RWPE1 (cell line): ENCODE measurements at regions not wholly inside any gene's neighbourhood (a gene's known extent, or its start where the extent isn't known, plus 50 kb on each side); places are given as distances from the start of the nearest gene placed in this dataset.
A peak's percentile ranks its signal among the peaks of the same experiment; 100 is the strongest.

Experiments
- CTCF ChIA-PET: fragments of 350-600 bp; sonication (Branson Sonifier 250); formaldehyde crosslinking; extraction: SDS; loops from one replicate; lab custom pipeline; 2021; lab: Yijun Ruan, JAX
- POLR2A ChIA-PET: fragments of 400-600 bp; formaldehyde crosslinking; extraction: SDS; loops from one replicate; lab custom pipeline; 2020; ENCODE audit warnings: antibody characterized with exemption; ENCODE audit not compliant: low non-redundant PET; lab: Yijun Ruan, JAX
- DNase-seq: peaks from one replicate; pipeline ENCODE4 v3.0.0; 2012; ENCODE audit warnings: low spot score
- H3K27ac ChIP-seq: fragments of 450-650 bp; 2 replicates; pipeline ENCODE4 v1.5.1; 2017
- TF ChIP-seq, protein P1 (sequence below): fragments of 450-650 bp; conservative IDR thresholded peaks from 2 replicates; pipeline ENCODE4 v1.5.1; 2017; ENCODE audit warnings: low read depth, mild to moderate bottlenecking

DNA sequence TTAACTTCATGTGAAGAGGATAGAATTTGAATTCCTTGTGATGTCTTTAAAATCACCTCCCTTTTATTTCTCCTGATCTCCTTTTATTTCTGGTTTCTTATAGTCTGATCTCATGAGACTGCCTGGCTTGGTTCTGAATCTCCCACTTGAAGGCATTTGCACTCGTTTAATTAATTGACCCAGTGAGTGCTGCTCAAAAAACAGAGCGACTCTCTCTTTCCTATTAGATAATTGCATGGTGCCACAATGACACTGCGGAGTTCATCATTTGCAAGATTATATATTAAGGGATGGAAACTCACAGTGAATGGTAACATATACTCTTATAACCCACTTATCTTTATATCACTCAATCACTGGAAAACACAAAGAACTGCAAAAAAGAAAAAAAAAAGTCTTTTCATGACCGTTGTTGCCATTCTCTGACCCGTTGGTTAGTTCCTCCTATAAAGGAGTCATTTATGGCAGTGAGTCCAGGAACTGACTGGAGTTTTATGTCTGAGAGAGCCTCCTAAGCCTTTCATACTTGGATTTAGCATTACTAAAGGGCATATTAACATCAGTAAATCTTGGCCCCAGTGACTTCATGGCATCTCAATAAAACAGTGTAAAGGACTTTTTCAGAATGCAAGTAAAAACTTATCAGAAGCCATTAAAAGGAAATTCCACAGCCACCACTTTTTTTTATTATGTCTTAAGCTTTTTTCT is 103.3 kb upstream of the EPHA4 start:
- DNase-seq, result no peak
- ChIA-PET CTCF (no interaction called here), POLR2A (no interaction called here)
- no peak overlapping the region for H3K27ac ChIP-seq
- TF ChIP-seq, protein P1, sequence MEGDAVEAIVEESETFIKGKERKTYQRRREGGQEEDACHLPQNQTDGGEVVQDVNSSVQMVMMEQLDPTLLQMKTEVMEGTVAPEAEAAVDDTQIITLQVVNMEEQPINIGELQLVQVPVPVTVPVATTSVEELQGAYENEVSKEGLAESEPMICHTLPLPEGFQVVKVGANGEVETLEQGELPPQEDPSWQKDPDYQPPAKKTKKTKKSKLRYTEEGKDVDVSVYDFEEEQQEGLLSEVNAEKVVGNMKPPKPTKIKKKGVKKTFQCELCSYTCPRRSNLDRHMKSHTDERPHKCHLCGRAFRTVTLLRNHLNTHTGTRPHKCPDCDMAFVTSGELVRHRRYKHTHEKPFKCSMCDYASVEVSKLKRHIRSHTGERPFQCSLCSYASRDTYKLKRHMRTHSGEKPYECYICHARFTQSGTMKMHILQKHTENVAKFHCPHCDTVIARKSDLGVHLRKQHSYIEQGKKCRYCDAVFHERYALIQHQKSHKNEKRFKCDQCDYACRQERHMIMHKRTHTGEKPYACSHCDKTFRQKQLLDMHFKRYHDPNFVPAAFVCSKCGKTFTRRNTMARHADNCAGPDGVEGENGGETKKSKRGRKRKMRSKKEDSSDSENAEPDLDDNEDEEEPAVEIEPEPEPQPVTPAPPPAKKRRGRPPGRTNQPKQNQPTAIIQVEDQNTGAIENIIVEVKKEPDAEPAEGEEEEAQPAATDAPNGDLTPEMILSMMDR, result no peak

DNA sequence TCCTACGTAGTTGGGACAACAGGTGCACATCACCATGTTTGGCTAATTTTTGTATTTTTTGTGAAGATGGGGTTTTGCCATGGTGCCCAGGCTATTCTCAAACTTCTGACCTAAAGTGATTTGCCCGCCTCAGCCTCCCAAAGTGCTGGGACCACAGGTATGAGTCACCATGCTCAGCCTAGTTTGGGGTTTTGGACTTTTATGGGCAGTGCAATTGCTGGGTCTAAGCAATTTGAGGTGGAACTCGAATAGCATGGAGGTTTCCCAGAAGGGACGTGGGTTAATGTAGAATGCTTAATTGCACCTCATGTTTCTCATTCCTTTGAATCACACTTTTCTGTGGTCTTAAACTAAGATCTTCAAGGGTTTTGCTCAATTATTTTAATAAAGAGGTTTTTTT is 102.3 kb upstream of the EPHA4 start:
- no peak for DNase-seq
- ChIA-PET CTCF (no interaction called here), POLR2A (no interaction called here)
- TF ChIP-seq, protein P1, result no peak
- no peak overlapping the region for H3K27ac ChIP-seq

DNA sequence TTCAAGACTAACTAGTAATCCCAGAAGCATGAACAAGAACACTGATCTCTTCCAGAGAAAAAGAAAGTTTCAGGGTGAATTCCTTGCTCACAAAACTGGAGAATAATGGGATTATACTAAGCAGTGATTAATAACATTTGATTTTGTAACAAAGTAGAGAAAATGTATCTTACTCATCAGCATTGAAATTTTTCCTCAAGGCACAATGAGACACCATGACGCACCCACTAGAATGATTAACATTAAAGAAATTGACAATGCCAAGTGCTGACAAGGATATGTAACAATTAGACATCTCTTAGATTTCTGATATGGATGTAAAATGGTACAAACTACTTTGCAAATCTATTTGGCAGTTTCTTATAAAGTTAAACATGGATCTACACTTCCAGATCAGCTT is 101.1 kb upstream of the EPHA4 start:
- H3K27ac ChIP-seq, result no peak overlapping the region
- POLR2A ChIA-PET, result no interaction called here
- TF ChIP-seq, protein P1, result no peak
- DNase-seq, result no peak
- CTCF ChIA-PET, result no interaction called here

DNA sequence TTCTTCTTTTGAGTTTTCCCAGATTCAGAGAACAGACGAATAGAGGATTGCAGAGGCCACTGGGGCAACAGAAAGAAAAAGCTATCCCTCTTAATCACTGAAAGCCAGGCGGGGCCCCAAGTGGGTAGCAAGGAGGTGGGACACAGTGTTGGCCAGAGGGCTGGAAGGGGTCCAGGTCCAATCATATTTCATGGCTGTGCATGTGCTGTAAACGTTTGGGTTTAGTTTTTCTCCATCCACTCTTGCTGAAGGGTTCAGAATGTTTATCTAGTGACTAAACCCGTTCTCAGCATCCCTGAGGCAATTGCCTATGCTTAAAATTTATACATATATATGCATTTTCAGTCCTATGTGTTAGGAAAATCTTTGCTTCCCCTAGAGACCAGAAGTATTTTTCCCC is 99.4 kb upstream of the EPHA4 start:
- CTCF ChIA-PET, result interaction anchor here (0.6 kb wide), 1 partner anchor 77 kb away, joined by 3 read pairs; no protein-coding TSS in a partner anchor
- no peak overlapping the region for H3K27ac ChIP-seq
- POLR2A ChIA-PET, result no interaction called here
- DNase-seq, result peak; percentile 10
- TF ChIP-seq, protein P1, result no peak

DNA sequence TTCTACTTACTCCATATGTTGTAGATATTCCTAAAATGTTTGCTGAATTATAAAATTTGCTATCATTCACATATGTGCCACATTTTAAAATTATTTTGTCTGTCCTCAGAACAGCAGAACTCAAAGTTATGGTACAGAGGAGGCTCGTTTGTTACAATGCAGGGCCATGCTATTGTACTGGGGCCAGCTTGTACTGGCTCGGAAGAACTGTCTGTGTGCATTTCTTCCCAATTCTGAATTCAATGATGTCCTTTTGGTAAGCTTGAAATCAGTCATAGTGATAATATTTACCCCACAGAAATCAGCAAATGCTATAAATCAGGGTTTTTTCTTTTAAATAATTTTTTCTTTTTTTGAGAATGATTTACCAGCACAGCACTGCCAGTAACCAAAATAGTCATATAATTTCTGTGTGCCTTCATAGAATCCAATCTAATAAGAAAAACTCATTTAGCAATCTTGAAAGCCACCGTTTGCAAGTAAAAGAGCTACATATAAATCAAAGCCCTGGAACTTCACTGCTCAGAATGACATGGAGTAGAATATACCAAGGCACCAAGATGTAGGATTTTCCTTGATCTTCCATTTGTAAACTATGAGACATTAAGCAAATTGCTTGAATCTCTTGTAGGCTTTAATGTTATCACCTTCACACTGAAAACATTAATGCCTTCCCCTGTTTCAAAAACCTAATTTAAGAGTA is 90.7 kb upstream of the EPHA4 start:
- no peak overlapping the region for H3K27ac ChIP-seq
- TF ChIP-seq, protein P1, result no peak
- no peak for DNase-seq
- CTCF ChIA-PET, result no interaction called here
- POLR2A ChIA-PET, result no interaction called here

DNA sequence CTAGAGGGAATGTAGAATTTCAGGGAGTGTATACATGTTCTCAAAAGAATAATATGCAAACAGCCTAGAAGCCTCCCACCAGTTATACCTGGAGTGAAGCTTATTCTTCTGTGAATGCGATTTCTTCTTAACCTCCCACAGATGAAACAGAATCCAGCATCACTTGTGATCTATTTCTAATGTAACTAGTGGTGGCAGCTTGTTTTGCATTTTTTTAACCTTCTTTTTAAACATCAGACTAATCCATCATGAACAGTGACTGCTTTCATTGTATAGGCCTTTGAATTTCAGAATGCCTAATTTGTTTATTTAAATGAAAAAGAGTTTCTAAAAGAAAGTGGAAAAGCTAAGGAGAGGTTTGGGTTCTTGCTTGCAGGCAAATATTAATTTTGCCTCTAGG is 85.7 kb upstream of the EPHA4 start:
- CTCF ChIA-PET, result no interaction called here
- DNase-seq, result no peak
- H3K27ac ChIP-seq, result no peak overlapping the region
- TF ChIP-seq, protein P1, result no peak
- POLR2A ChIA-PET, result no interaction called here
